GM19463 (cell line): ENCODE measurements at regions not wholly inside any gene's neighbourhood (a gene's known extent, or its start where the extent isn't known, plus 50 kb on each side); places are given as distances from the start of the nearest gene placed in this dataset.
"Not testable (repeated sequence)": the region's sequence is repeated elsewhere in the genome, so short reads cannot be mapped to it uniquely, and the experiment has no call there.

Source experiments
- ATAC-seq: cut with Tn5 transposase; IDR thresholded peaks from one replicate; pipeline ENCODE4 v1.9.1; 2021; ENCODE audit warnings: mild to moderate bottlenecking, moderate library complexity; ENCODE audit not compliant: unreplicated experiment

- ATAC-seq, result no peak
These were observed 991.8 kb downstream of the GBE1 start for GRCh38 chr3:80769683-80770082.

DNA sequence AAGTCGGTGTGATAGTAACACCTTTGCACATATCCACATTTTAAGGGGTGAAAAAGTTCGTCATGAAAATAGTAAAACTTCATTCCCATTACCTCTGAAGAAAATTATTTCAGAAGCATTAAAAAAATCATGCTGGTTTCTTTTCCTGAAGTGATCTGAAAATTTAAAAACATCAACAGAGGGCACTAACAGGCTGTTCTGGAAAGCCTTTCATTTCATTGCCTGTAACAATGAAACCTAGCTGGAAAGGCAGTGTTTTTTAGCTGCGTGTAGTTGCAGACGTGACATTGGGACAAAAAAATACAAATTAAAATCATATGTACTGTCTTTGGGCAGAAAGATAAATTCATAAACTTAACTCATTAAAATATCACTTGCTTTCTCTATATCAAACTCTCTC, 993.8 kb downstream of the GBE1 start:
- no peak for ATAC-seq

GRCh38 chr3:80754969-80755368, 987.2 kb upstream of the ROBO1 start:
- ATAC-seq, result no peak

DNA sequence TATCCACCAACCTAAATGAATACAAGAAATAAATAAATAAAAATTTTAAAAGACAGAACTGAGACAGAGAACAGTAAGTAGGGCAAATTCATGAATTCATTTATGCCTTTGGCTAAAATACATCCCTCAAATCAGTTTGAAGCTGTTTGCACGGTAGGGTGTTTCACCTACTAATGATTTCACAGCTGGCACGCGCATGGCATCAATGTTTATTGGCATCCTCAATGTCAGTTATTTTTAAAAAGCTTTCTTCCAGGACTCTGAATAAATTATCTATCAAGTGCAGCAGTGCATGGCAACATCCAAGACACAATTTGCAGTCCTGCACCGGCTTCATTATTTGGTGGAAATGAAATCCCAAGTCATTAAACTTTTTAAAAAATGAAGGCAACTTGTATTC, 985.2 kb upstream of the ROBO1 start:
- no peak for ATAC-seq

DNA sequence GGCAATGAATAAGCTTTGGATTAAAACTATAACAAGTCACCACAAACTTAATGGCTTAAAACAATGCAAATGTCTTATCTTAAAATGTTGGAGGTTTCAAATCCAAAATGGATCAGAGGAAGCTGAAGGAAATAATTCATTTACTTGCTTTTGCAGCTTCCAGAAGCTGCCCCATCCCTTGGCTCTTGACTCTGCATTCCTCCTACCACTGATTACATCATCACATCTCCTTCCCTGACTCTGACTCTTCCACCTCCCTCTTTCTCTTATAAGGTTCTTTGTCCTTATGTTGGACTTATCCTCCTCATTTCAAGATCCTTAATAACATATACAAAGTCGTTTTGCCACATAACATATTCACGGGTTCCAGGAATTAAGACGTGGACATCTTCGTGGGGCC, 982.8 kb upstream of the ROBO1 start:
- ATAC-seq, result no peak

DNA sequence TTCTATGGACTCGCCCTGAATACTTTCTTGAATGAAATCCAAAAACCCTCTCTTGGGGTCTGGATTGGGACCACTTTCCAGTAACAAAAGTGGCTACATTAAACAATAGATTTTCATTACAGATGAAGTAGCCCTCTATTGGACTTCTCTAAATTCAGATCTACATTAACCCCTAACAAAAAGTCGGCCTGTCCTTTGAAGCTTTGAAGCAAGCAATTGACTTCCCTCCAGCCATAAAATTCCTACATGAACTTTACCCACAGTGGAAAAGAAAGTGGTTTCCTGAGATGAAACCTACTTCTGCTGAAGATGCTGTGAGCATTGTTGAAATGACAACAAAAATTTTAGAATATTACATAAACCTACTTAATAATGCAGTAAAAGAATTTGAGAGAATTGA, 967.1 kb upstream of the ROBO1 start:
- no peak for ATAC-seq

DNA sequence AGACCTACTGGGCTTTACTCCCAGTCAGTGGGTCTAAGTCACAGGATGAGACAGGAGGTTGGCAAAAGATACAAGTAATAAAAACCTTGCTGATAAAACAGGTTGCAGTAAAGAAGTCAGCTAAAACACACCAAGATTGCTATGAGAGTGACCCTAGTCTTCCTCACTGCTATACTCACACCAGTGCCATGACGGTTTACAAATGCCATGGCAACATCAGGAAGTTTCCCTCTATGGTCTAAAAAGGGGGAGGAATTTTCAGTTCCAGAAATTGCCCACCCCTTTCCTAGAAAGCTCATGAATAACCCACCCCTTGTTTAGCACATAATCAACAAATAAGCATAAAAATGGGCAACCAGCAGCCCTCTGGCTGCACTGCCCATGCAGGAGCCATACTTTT, 966.7 kb upstream of the ROBO1 start:
- ATAC-seq, result no peak

- ATAC-seq, result no peak
These were observed 965.9 kb upstream of the ROBO1 start for GRCh38 chr3:80733522-80734176.

- not testable (repeated sequence) for ATAC-seq
These were observed 959.8 kb upstream of the ROBO1 start for GRCh38 chr3:80727561-80727960.

- not testable (repeated sequence) for ATAC-seq
These were observed 942.0 kb upstream of the ROBO1 start for GRCh38 chr3:80709597-80710322.

- no peak for ATAC-seq
These were observed 937.5 kb upstream of the ROBO1 start for GRCh38 chr3:80705290-80705689.

DNA sequence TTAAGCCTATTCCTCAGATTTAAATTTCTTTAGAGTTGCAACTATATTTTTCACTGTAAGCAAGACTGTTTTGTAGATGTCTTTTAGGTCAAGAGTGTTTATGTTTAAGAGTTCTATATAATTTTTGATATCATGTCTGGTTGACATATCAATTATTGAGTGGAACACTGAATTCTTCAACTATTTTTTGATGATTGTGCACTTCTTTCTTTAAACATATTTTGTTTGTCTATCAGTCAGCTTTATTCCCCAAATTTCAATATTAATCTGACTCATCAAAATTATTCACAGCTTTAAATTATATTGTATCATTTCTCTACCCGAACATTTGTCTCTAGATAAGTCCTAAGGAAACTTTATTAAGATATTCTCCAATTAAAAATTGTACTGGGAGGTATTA, 933.6 kb upstream of the ROBO1 start:
- no peak for ATAC-seq

DNA sequence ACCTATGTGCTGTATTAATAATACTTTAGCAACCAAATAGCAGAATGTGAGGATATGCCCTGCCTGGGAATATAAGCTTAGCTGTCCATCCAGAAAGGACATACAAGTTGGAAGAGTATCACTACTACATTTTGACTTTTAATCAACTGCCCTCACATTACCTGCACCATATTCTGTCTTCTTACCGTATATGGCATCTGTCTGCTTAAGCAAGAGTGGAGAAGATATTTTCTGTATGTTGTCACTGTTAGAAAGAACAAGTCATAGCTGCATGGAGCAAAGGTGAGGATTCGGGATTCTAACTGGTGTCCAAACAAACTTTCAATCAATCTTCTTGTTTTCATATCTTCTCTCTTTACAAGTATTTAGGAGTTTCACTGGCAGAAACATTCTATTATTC, 929.5 kb upstream of the ROBO1 start:
- no peak for ATAC-seq

GRCh38 chr3:80696280-80696679, 928.5 kb upstream of the ROBO1 start:
- ATAC-seq, result no peak

GRCh38 chr3:80688814-80689213, 921.0 kb upstream of the ROBO1 start:
- ATAC-seq, result no peak

DNA sequence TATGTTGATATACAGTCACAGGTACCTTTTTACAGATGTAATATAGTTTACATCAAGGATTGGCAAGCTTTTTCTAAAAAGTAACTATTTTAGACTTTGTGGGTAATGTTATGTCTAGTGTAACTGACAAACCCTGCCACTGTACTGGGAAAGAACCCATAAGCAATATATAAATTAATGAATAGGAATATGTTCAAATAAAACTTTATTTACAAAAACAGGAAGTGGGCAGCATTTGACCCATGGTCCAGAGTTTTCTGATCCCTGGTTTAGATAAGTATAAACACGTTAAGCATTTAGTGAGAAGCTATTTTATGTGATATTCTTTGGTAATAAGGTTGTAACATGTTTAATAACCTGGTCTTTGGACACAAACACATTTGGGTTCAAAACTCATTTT, 915.2 kb upstream of the ROBO1 start:
- no peak for ATAC-seq

DNA sequence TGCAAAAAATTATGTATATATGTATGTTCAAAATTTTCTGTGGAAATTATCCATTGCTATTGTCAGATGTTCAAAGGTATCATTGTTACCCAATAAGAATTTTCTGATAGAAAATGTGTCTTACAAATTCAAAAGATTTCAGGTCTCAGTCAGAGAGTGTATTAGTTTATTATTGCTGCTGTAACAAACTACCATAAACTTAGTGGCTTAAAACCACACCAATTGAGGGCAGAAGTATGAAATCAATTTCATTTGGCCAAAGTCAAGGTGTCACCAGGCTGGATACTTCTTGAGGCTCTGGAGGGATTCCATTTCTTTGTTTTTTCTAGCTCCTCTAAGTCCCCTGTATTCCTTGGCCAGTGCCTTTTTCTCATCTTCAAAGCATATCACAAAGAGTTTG, 914.4 kb upstream of the ROBO1 start:
- no peak for ATAC-seq

DNA sequence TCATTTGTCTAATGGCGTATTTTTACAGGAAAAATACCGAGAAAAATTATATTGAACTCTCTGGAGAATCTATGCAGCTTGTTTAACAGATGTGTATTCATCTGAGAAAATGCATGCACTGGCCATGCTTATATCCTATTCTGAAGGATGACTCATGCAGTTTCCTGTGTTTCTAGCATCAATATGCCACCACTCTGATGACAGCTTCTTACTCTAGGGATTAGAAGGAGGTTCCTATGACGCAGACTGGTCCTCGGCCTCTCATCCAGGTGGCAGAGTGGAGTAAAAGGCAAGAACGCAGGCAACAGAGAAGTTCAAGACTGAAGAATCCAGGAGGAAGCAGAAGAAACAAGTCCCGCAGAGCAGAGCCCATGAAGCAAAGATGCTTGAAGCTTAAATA, 910.0 kb upstream of the ROBO1 start:
- no peak for ATAC-seq

DNA sequence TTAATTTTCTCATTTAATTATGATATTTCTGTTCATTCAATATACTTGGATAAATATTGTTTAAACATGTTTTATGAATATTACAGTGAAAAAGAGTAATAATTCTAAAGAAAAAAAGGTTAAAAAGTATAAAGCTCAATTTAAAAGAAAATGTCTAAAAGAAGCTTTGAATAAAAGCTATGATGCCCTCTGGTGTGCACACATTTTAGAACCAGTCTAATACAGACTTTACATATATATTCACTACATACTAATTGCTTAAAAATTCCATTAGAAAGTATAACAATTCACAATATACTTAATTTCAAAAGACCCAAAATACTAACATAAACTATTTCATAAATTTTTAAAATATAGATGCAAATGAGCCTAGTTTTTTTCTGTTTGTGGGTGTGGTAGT, 909.1 kb upstream of the ROBO1 start:
- ATAC-seq, result no peak

- ATAC-seq, result no peak
These were observed 908.5 kb upstream of the ROBO1 start for GRCh38 chr3:80676261-80676660.

DNA sequence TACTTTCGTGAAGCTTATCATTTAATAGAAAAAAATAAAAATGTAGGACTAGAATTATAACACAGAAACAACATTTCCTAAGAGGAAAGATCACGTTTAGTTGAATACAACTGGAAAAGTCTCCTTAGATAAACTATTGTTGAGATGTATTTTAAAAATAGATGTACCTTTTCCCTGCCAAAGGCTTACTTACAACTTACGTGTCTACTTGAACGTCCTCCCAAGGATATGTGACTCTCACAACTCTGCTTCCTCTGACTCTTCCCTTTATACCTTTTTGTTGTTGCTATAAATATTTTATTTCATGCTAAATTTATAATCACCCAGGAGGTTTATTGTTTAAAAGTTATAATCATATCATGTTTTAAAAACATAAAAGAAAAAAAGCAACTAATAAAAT, 908.0 kb upstream of the ROBO1 start:
- no peak for ATAC-seq

DNA sequence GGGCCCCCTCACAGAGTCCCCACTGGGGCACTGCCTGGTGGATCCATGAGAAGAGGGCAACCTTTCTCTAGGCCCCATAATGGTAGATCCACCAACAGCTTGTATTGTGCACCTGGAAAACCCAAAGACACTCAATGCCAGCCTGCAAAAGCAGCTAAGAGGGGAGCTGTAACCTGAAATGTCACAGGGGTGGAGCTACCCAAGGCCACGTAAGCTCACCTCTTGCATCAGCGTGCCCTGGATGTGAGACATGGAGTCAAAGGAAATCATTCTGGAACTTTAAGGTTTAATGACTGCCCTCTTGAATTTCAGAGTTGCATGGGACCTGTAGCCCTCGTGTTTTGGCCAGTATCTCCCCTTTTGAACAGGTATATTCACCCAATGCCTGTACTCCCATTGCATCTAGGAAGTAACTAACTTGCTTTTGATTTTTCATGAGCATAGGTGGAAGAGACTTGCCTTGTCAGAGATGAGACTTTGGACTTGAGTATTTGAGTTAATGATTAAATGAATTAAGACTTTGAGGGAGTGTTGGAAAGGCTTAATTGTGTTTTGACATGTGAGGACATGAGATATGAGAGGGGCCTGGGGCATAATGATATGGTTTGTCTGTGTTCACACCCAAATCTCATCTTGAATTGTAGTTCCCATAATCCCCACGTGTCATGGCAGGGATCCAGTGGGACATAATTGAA, 900.9 kb upstream of the ROBO1 start:
- ATAC-seq, result no peak
